ENCODE measurements at regions not wholly inside any gene's neighbourhood (a gene's known extent, or its start where the extent isn't known, plus 50 kb on each side); places are given as distances from the start of the nearest gene placed in this dataset.
A peak's percentile ranks its signal among the peaks of the same experiment; 100 is the strongest.

DNA sequence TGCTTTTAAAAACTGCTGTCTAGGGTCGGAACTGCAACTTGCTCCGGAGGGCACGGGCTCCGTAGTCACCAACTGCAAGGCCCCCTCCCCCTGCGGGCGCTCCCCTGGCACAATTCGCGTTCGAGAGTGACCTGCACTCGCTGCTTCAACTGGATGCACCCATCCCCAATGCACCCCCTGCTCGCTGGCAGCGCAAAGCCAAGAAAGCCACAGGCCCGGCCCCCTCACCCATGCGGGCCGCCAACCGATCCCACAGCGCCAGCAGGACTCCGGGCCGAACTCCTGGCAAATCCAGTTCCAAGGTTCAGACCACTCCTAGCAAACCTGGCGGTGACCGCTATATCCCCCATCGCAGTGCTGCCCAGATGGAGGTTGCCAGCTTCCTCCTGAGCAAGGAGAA is 64.2 kb upstream of the GAS1 start:
- Histone ChIP-seq H3K9me3 (no peaks in the 10 kb centered on the region), H3K27ac (no peak overlapping the region), H3K27me3 (no peaks in the 10 kb centered on the region), H3K4me3 (no peak overlapping the region), H3K4me1 (peaks cover 0 to 14% (median 0%) of the 10 kb centered on the region in 9 donors), H3K36me3 (no peaks in the 10 kb centered on the region)
- no peak for DNase-seq
- WGBS, 2 donors: 94 to 98% methylated on average over 22 of the region's 22 CpGs
- no peak for ATAC-seq
- intact Hi-C loops (cut with DNase I): no loop called here
- TF ChIP-seq, protein P1, sequence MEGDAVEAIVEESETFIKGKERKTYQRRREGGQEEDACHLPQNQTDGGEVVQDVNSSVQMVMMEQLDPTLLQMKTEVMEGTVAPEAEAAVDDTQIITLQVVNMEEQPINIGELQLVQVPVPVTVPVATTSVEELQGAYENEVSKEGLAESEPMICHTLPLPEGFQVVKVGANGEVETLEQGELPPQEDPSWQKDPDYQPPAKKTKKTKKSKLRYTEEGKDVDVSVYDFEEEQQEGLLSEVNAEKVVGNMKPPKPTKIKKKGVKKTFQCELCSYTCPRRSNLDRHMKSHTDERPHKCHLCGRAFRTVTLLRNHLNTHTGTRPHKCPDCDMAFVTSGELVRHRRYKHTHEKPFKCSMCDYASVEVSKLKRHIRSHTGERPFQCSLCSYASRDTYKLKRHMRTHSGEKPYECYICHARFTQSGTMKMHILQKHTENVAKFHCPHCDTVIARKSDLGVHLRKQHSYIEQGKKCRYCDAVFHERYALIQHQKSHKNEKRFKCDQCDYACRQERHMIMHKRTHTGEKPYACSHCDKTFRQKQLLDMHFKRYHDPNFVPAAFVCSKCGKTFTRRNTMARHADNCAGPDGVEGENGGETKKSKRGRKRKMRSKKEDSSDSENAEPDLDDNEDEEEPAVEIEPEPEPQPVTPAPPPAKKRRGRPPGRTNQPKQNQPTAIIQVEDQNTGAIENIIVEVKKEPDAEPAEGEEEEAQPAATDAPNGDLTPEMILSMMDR (IDR thresholded peaks at IDR 0.05): no peak

DNA sequence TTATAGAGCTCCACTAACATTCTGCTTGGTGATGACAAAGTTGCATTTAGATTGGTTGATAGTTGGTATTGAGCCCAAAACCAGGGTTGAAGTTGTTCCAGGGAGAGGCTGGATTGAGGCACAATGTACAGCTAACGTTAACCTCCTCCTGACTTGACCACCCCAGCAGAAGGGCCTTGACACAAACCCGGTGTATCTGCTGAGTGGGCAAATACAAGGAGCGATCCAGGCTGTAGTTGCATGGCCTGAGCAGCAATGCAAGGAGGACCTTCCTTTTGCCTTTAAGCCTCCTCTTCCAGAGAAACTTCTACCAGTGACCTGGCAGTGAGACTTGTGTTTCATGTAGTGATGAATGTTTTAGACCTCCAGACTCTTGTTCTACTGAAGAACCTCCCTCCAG is 66.2 kb upstream of the GAS1 start:
- H3K4me3 ChIP-seq: no peak overlapping the region
- ATAC-seq: no peak
- DNase-seq: no peak
- WGBS, 2 donors: 95 to 97% methylated on average over 3 of the region's 3 CpGs
- H3K4me1 ChIP-seq: peaks cover 0 to 9% (median 0%) of the 10 kb centered on the region in 9 donors
- H3K27ac ChIP-seq: no peak overlapping the region
- intact Hi-C loops (cut with DNase I): no loop called here
- H3K9me3 ChIP-seq: no peaks in the 10 kb centered on the region
- TF ChIP-seq, protein P1 (IDR thresholded peaks at IDR 0.05): no peak
- no peaks in the 10 kb centered on the region for H3K36me3 ChIP-seq
- H3K27me3 ChIP-seq: no peaks in the 10 kb centered on the region

- ATAC-seq (peak in 1 of 8 donors; percentile 33), DNase-seq (no peak)
- WGBS, 2 donors: 41 to 60% methylated on average over 1 of the region's 1 CpG
- Histone ChIP-seq H3K9me3 (no peaks in the 10 kb centered on the region), H3K4me3 (no peak overlapping the region), H3K27ac (no peak overlapping the region), H3K4me1 (no peaks in the 10 kb centered on the region), H3K36me3 (no peaks in the 10 kb centered on the region), H3K27me3 (no peaks in the 10 kb centered on the region)
- intact Hi-C loops (cut with DNase I): no loop called here
- TF ChIP-seq, protein P1 (IDR thresholded peaks at IDR 0.05): no peak
These were observed 67.1 kb upstream of the GAS1 start for GRCh38 chr9:87014436-87014835.

GRCh38 chr9:87016681-87017080 is 69.4 kb upstream of the GAS1 start:
- TF ChIP-seq, protein P1 (IDR thresholded peaks at IDR 0.05): no peak
- Histone ChIP-seq H3K4me3 (no peak overlapping the region), H3K27me3 (peaks cover 0 to 4% (median 0%) of the 10 kb centered on the region in 7 donors), H3K27ac (no peak overlapping the region), H3K4me1 (no peaks in the 10 kb centered on the region), H3K9me3 (no peaks in the 10 kb centered on the region), H3K36me3 (no peaks in the 10 kb centered on the region)
- WGBS, 2 donors: 88% methylated on average over 3 of the region's 3 CpGs
- intact Hi-C loops (cut with DNase I): no loop called here
- no peak for ATAC-seq
- DNase-seq: no peak
